Kidney (tissue), 13 donors: ENCODE measurements at regions not wholly inside any gene's neighbourhood (a gene's known extent, or its start where the extent isn't known, plus 50 kb on each side); places are given as distances from the start of the nearest gene placed in this dataset.

Experiments used
- DNase-seq, 5 donors: peaks; one replicate each; pipeline ENCODE4 v3.0.0-alpha.2; 2013 to 2020
- FAIRE-seq: peaks from 2 replicates; lab custom pipeline; 2012; peaks lifted over from hg19 to GRCh38; lab: Jason Lieb, UNC
- H3K27ac ChIP-seq, 2 donors: one replicate each; pipeline ENCODE4 v1.7.0; 2013; ENCODE audit warnings: low read depth in 2 of 2, low read length in 2 of 2, inconsistent platforms in 1 of 2
- H3K27me3 ChIP-seq: one replicate; pipeline ENCODE4 v1.7.1; 2013; ENCODE audit warnings: low read length, inconsistent platforms; ENCODE audit not compliant: control insufficient read depth, insufficient read depth
- H3K36me3 ChIP-seq, 3 donors: one replicate each; pipeline versions ENCODE4 v1.7.0 to v1.7.1; 2013; ENCODE audit warnings: low read length in 3 of 3, control low read depth in 1 of 3, inconsistent platforms in 1 of 3; ENCODE audit not compliant: insufficient read depth in 3 of 3, control insufficient read depth in 2 of 3
- H3K4me1 ChIP-seq, 3 donors: one replicate each; pipeline versions ENCODE4 v1.7.0 to v1.7.1; 2013; ENCODE audit warnings: low read length in 3 of 3, inconsistent platforms in 1 of 3, low read depth in 1 of 3; ENCODE audit not compliant: control insufficient read depth in 2 of 3, insufficient read depth in 2 of 3
- H3K4me3 ChIP-seq, 3 donors: one replicate each; pipeline versions ENCODE4 v1.7.0 to v1.8.1; 2013; ENCODE audit warnings: low read length in 3 of 3, control low read depth in 1 of 3, inconsistent platforms in 1 of 3
- H3K9ac ChIP-seq, 3 donors: one replicate each; pipeline versions ENCODE4 v1.7.0 to v1.7.1; 2013; ENCODE audit warnings: low read length in 3 of 3, control low read depth in 1 of 3, inconsistent platforms in 1 of 3
- H3K9me3 ChIP-seq, 3 donors: one replicate each; pipeline versions ENCODE4 v1.7.0 to v1.7.1; 2013; ENCODE audit warnings: low read length in 3 of 3, control low read depth in 1 of 3, inconsistent platforms in 1 of 3; ENCODE audit not compliant: control insufficient read depth in 2 of 3, insufficient read depth in 1 of 3
- intact Hi-C: fragments of 100-400 bp; cut with DNase I; formaldehyde crosslinking; loops from one replicate; pipeline ENCODE4 v1.11.1; 2022
- TF ChIP-seq, protein P1 (sequence below): IDR thresholded peaks from 3 replicates; pipeline ENCODE4 v1.5.1; 2012; ENCODE audit warnings: mild to moderate bottlenecking, moderate library complexity, borderline replicate concordance; ENCODE audit not compliant: insufficient read depth; ENCODE audit errors: extremely low read depth
- donor health status: control.
- donor health status: control.
- donor health status: control.
- donor health status: control.
- donor health status: control.
- donor health status: DM: yes; HTN: yes; CAD: no.
- donor health status: Normal renal cell carcinoma (clear cell type).

DNA sequence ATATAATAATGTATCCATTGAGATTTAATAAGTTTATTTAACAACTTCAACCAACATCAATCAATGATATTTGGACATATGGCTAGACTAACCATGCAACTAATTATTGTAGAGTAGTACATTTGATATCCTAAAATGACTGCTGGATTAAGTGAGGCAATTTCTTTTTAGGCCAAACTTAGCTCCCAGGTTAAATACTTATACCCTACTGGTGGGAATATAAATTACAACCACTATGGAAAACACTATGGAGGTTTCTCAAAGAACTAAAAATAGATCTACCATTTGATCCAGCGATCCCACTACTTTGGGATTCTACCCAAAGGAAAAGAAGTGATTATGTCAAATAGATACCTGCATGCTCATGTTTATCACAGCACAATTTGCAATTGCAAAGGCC is 345.8 kb downstream of the RBM26 start:
- H3K9ac ChIP-seq: no peak overlapping the region

DNA sequence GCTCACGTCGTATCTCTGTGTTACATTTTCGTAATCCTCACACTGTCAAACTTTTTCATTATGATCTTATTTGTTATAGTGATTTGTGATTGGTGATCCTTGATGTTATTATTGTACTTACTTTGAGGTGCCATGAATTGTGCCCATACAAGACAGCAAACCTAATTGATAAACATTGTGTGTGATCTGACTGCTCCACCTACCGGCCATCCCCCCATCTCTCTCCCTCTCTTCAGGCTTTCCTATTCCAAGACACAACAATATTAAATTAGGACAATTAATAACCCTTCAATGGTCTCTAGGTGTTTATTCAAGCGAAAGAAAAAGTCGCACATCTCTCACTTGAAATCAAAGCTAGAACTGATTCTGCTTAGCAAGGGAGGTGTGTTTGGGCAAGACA is 349.3 kb downstream of the RBM26 start:
- H3K27me3 ChIP-seq: no peaks in the 10 kb centered on the region
- intact Hi-C loops: no loop called here
- H3K36me3 ChIP-seq: no peaks in the 10 kb centered on the region
- H3K9ac ChIP-seq: no peak overlapping the region
- no peaks in the 10 kb centered on the region for H3K9me3 ChIP-seq
- H3K27ac ChIP-seq: no peak overlapping the region
- DNase-seq (no peak), FAIRE-seq (no peak)
- no peak overlapping the region for H3K4me3 ChIP-seq
- H3K4me1 ChIP-seq: no peaks in the 10 kb centered on the region
- TF ChIP-seq, protein P1, sequence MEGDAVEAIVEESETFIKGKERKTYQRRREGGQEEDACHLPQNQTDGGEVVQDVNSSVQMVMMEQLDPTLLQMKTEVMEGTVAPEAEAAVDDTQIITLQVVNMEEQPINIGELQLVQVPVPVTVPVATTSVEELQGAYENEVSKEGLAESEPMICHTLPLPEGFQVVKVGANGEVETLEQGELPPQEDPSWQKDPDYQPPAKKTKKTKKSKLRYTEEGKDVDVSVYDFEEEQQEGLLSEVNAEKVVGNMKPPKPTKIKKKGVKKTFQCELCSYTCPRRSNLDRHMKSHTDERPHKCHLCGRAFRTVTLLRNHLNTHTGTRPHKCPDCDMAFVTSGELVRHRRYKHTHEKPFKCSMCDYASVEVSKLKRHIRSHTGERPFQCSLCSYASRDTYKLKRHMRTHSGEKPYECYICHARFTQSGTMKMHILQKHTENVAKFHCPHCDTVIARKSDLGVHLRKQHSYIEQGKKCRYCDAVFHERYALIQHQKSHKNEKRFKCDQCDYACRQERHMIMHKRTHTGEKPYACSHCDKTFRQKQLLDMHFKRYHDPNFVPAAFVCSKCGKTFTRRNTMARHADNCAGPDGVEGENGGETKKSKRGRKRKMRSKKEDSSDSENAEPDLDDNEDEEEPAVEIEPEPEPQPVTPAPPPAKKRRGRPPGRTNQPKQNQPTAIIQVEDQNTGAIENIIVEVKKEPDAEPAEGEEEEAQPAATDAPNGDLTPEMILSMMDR: no peak

More for the DNA sequence above, 345.8 kb downstream of the RBM26 start:
- no peak overlapping the region for H3K27ac ChIP-seq
- FAIRE-seq (no peak), DNase-seq (no peak)
- H3K4me3 ChIP-seq: no peak overlapping the region
- intact Hi-C loops: no loop called here
- no peaks in the 10 kb centered on the region for H3K9me3 ChIP-seq
- no peaks in the 10 kb centered on the region for H3K36me3 ChIP-seq
- TF ChIP-seq, protein P1: no peak
- no peaks in the 10 kb centered on the region for H3K27me3 ChIP-seq
- no peaks in the 10 kb centered on the region for H3K4me1 ChIP-seq

- TF ChIP-seq, protein P1: no peak
- FAIRE-seq: no peak
- H3K4me3 ChIP-seq: no peak overlapping the region
- intact Hi-C loops: no loop called here
- H3K9ac ChIP-seq: no peak overlapping the region
- DNase-seq: no peak
- no peak overlapping the region for H3K27ac ChIP-seq
- no peaks in the 10 kb centered on the region for H3K9me3 ChIP-seq
- no peaks in the 10 kb centered on the region for H3K27me3 ChIP-seq
- no peaks in the 10 kb centered on the region for H3K4me1 ChIP-seq
- H3K36me3 ChIP-seq: no peaks in the 10 kb centered on the region
Observed at GRCh38 chr13:79051472-79051871, 354.6 kb downstream of the RBM26 start.

- intact Hi-C loops: no loop called here
- Histone ChIP-seq H3K4me3 (no peak overlapping the region), H3K27ac (no peak overlapping the region), H3K27me3 (no peaks in the 10 kb centered on the region), H3K36me3 (no peaks in the 10 kb centered on the region), H3K9ac (no peak overlapping the region), H3K9me3 (no peaks in the 10 kb centered on the region), H3K4me1 (no peaks in the 10 kb centered on the region)
- TF ChIP-seq, protein P1: no peak
- FAIRE-seq (no peak), DNase-seq (no peak)
Observed at GRCh38 chr13:79044415-79044814, 361.6 kb downstream of the RBM26 start.
